ENCODE measurements at regions not wholly inside any gene's neighbourhood (a gene's known extent, or its start where the extent isn't known, plus 50 kb on each side); places are given as distances from the start of the nearest gene placed in this dataset.

- TF ChIP-seq CTCF (IDR thresholded peaks at IDR 0.05) (no peak), EP300 (IDR thresholded peaks at IDR 0.05) (no peak), POLR2A (IDR thresholded peaks at IDR 0.05) (no peak)
Observed at GRCh38 chr6:44659726-44660125, 272.2 kb downstream of the CDC5L start.
